B cell (primary cell): ENCODE measurements at regions not wholly inside any gene's neighbourhood (a gene's known extent, or its start where the extent isn't known, plus 50 kb on each side); places are given as distances from the start of the nearest gene placed in this dataset.

Source experiments
- ATAC-seq: fragments of 200-7000 bp; cut with Tn5 transposase; one replicate; pipeline ENCODE4 v1.10.0; 2021; ENCODE audit warnings: low read depth, mild to moderate bottlenecking, moderate number of reproducible peaks, moderate library complexity
- CTCF ChIA-PET: fragments of 350-600 bp; sonication (Branson Sonifier 250); formaldehyde crosslinking; loops from one replicate; lab custom pipeline; 2021; ENCODE audit warnings: antibody characterized with exemption, inconsistent platforms; lab: Charles Lee
- POLR2A ChIA-PET: fragments of 350-600 bp; sonication (Branson Sonifier 250); formaldehyde crosslinking; loops from one replicate; lab custom pipeline; 2021; ENCODE audit warnings: antibody characterized with exemption; lab: Charles Lee
- DNase-seq: peaks from one replicate; pipeline ENCODE4 v3.0.0; 2013
- H2AFZ ChIP-seq: 2 replicates; pipeline ENCODE4 v1.6.1; 2012; ENCODE audit warnings: mild to moderate bottlenecking, low read depth, low read length; ENCODE audit not compliant: insufficient read depth, poor library complexity, severe bottlenecking
- H3K27ac ChIP-seq, 2 donors: 1 replicate in 1 of 2; 2 replicates in 1 of 2; pipeline ENCODE4 v1.5.1; 2012 to 2013; ENCODE audit warnings: low read length in 2 of 2, mild to moderate bottlenecking in 2 of 2, moderate library complexity in 1 of 2
- H3K27me3 ChIP-seq, 4 experiments: fragments of 200-600 bp in 1 of 4; sonication (generic) in 1 of 4; replicated peaks in 1 of 4; 1 replicate in 2 of 4; 2 replicates in 2 of 4; pipeline versions ENCODE4 v1.6.1 to v1.7.0; 2013 to 2016; ENCODE audit warnings: low read length in 3 of 4, mild to moderate bottlenecking in 2 of 4, mixed read lengths in 1 of 4, moderate library complexity in 1 of 4; ENCODE audit not compliant: insufficient read depth in 4 of 4, control insufficient read depth in 3 of 4; ENCODE audit errors: control extremely low read depth in 1 of 4
- H3K36me3 ChIP-seq, 2 experiments: replicated peaks in 1 of 2; 1 replicate in 1 of 2; 2 replicates in 1 of 2; pipeline versions ENCODE4 v1.6.1 to v1.7.1; 2013; ENCODE audit warnings: low read length in 1 of 2; ENCODE audit not compliant: insufficient read depth in 2 of 2, control insufficient read depth in 1 of 2; ENCODE audit errors: control extremely low read depth in 1 of 2, extremely low read depth in 1 of 2
- H3K4me1 ChIP-seq, 2 donors: fragments of 200-600 bp in 1 of 2; sonication (generic) in 1 of 2; 1 replicate in 1 of 2; 2 replicates in 1 of 2; pipeline versions ENCODE4 v1.5.1 to v1.6.1; 2013 to 2017; ENCODE audit warnings: low read length in 2 of 2; ENCODE audit not compliant: control insufficient read depth in 2 of 2, insufficient read depth in 2 of 2
- H3K4me2 ChIP-seq: replicated peaks from 2 replicates; pipeline ENCODE3; 2012; ENCODE audit warnings: mild to moderate bottlenecking, low read depth, low read length; ENCODE audit not compliant: poor library complexity, severe bottlenecking
- H3K4me3 ChIP-seq, 5 experiments: fragments of 200-600 bp in 1 of 5; sonication (generic) in 1 of 5; 1 replicate in 3 of 5; 2 replicates in 2 of 5; pipeline versions ENCODE4 v1.5.1 to v1.7.0; 2011 to 2016; ENCODE audit warnings: low read length in 4 of 5, mild to moderate bottlenecking in 4 of 5, low read depth in 2 of 5, control low read depth in 1 of 5, moderate library complexity in 1 of 5; ENCODE audit not compliant: insufficient read depth in 1 of 5; ENCODE audit errors: control extremely low read depth in 1 of 5, extremely low read depth in 1 of 5
- H3K79me2 ChIP-seq: fragments of 200-600 bp; sonication (generic); one replicate; pipeline ENCODE4 v1.6.0; 2016; ENCODE audit warnings: low read length; ENCODE audit not compliant: control insufficient read depth, insufficient read depth
- H3K9ac ChIP-seq: fragments of 200-600 bp; sonication (generic); 2 replicates; pipeline ENCODE4 v1.6.1; 2017; ENCODE audit warnings: mild to moderate bottlenecking, low read length, moderate library complexity
- H3K9me3 ChIP-seq, 3 donors: one replicate each; pipeline versions ENCODE4 v1.6.1 to v1.7.1; 2013; ENCODE audit warnings: low read length in 2 of 3; ENCODE audit not compliant: control insufficient read depth in 2 of 3, insufficient read depth in 1 of 3; ENCODE audit errors: control extremely low read depth in 1 of 3
- H4K20me1 ChIP-seq: 2 replicates; pipeline ENCODE4 v1.6.0; 2012; ENCODE audit warnings: mild to moderate bottlenecking, low read length; ENCODE audit not compliant: insufficient read depth, control insufficient read depth, poor library complexity, severe bottlenecking
- H3K27ac Mint-ChIP-seq: one replicate; pipeline ENCODE4 v1.8.0; 2021; ENCODE audit warnings: mixed read lengths
- H3K27me3 Mint-ChIP-seq: one replicate; pipeline ENCODE4 v1.8.0; 2021; ENCODE audit warnings: mixed read lengths
- H3K4me1 Mint-ChIP-seq: one replicate; pipeline ENCODE4 v1.8.0; 2021; ENCODE audit warnings: mixed read lengths
- H3K4me3 Mint-ChIP-seq: one replicate; pipeline ENCODE4 v1.8.0; 2021; ENCODE audit warnings: mixed read lengths
- H3K9me3 Mint-ChIP-seq: one replicate; pipeline ENCODE4 v1.8.0; 2022; ENCODE audit warnings: mixed read lengths; ENCODE audit not compliant: insufficient read depth
- EZH2 ChIP-seq: IDR thresholded peaks from 2 replicates; pipeline ENCODE4 v1.6.1; 2012; ENCODE audit warnings: borderline replicate concordance, low read depth, mild to moderate bottlenecking, moderate library complexity, low read length; ENCODE audit not compliant: insufficient read depth, poor library complexity, severe bottlenecking
- WGBS: methylation state at CpG from one replicate; pipeline ENCODE4 v1.1.5; 2013; ENCODE audit warnings: missing lambda C conversion rate; ENCODE audit not compliant: insufficient coverage; 5-methylcytosine and 5-hydroxymethylcytosine counted together
- intact Hi-C: fragments of 100-400 bp; cut with micrococcal nuclease; formaldehyde crosslinking; loops from one replicate; pipeline ENCODE4 v1.10.0; 2022
- TF ChIP-seq, protein P1 (sequence below): fragments of 200-600 bp; IDR thresholded peaks from one replicate; pipeline ENCODE4 v1.8.0; 2022; ENCODE audit warnings: antibody characterized with exemption, mild to moderate bottlenecking

DNA sequence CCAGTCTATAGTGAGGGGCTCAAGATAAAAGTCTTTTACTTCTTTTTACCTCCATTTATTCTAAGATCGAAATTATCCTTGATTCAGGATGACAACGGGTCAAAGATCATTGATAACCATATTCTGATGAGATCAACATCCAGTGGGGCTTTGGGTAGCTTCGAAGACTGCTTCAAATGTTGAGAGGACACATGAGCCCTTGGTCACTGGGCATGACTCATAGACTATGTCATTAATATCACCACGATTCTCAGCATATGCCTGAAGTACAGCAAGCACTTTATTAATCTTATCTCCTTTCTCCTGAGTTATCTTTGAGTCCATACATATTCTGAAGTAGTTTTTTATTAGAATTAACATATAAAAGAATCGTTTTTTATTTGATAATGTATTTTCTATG is 117.1 kb upstream of the DAB2 start:
- Histone ChIP-seq H3K4me3 (no peak overlapping the region), H2AFZ (no peak overlapping the region), H3K4me1 (no peaks in the 10 kb centered on the region), H3K9ac (no peak overlapping the region), H3K27me3 (peaks cover 0 to 8% (median under 1%) of the 10 kb centered on the region in 4 experiments), H3K79me2 (no peaks in the 10 kb centered on the region), H3K9me3 (no peaks in the 10 kb centered on the region), H3K36me3 (no peaks in the 10 kb centered on the region), H3K4me2 (no peak overlapping the region), H4K20me1 (no peaks in the 10 kb centered on the region), H3K27ac (no peak overlapping the region)
- no peaks in the 10 kb centered on the region for H3K9me3 Mint-ChIP-seq
- no peak for ATAC-seq
- no peaks in the 10 kb centered on the region for H3K4me1 Mint-ChIP-seq
- WGBS = 87% methylated on average over 3 of the region's 5 CpGs
- CTCF ChIA-PET = interaction anchor here (4.9 kb wide), 1 partner anchor 166 kb away, joined by 35 read pairs; no protein-coding TSS in a partner anchor
- intact Hi-C loops = loop anchor here (10.0 kb wide), 1 partner anchor 547 kb away; no protein-coding TSS in a partner anchor
- peaks cover 6% of the 10 kb centered on the region for H3K27me3 Mint-ChIP-seq
- DNase-seq = no peak
- no peak overlapping the region for H3K27ac Mint-ChIP-seq
- POLR2A ChIA-PET = no interaction called here
- TF ChIP-seq, protein P1, sequence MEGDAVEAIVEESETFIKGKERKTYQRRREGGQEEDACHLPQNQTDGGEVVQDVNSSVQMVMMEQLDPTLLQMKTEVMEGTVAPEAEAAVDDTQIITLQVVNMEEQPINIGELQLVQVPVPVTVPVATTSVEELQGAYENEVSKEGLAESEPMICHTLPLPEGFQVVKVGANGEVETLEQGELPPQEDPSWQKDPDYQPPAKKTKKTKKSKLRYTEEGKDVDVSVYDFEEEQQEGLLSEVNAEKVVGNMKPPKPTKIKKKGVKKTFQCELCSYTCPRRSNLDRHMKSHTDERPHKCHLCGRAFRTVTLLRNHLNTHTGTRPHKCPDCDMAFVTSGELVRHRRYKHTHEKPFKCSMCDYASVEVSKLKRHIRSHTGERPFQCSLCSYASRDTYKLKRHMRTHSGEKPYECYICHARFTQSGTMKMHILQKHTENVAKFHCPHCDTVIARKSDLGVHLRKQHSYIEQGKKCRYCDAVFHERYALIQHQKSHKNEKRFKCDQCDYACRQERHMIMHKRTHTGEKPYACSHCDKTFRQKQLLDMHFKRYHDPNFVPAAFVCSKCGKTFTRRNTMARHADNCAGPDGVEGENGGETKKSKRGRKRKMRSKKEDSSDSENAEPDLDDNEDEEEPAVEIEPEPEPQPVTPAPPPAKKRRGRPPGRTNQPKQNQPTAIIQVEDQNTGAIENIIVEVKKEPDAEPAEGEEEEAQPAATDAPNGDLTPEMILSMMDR = no peak
- no peak for TF ChIP-seq EZH2
- H3K4me3 Mint-ChIP-seq = no peak overlapping the region

- H3K36me3 ChIP-seq = no peaks in the 10 kb centered on the region
- no peaks in the 10 kb centered on the region for H3K4me1 ChIP-seq
- H3K9ac ChIP-seq = no peak overlapping the region
- CTCF ChIA-PET = interaction anchor here (1.0 kb wide), 1 partner anchor 163 kb away, joined by 3 read pairs; no protein-coding TSS in a partner anchor
- H3K27ac Mint-ChIP-seq = no peak overlapping the region
- POLR2A ChIA-PET = no interaction called here
- intact Hi-C loops = no loop called here
- no peaks in the 10 kb centered on the region for H3K4me1 Mint-ChIP-seq
- H3K27ac ChIP-seq = no peak overlapping the region
- H3K9me3 Mint-ChIP-seq = no peaks in the 10 kb centered on the region
- H4K20me1 ChIP-seq = no peaks in the 10 kb centered on the region
- H3K27me3 Mint-ChIP-seq = peaks cover 8% of the 10 kb centered on the region
- no peaks in the 10 kb centered on the region for H3K9me3 ChIP-seq
- TF ChIP-seq, protein P1 = no peak
- TF ChIP-seq EZH2 = no peak
- DNase-seq (no peak), ATAC-seq (no peak)
- 100% methylated on average over 1 of the region's 3 CpGs for WGBS
- peaks cover 0 to 2% (median under 1%) of the 10 kb centered on the region in 4 experiments for H3K27me3 ChIP-seq
- H3K4me3 ChIP-seq = no peak overlapping the region
- H2AFZ ChIP-seq = no peak overlapping the region
- no peaks in the 10 kb centered on the region for H3K79me2 ChIP-seq
- H3K4me2 ChIP-seq = no peak overlapping the region
- no peak overlapping the region for H3K4me3 Mint-ChIP-seq
These were observed 114.7 kb upstream of the DAB2 start for GRCh38 chr5:39539470-39539869.
